Thoracic aorta (tissue), 2 donors: ENCODE measurements at regions not wholly inside any gene's neighbourhood (a gene's known extent, or its start where the extent isn't known, plus 50 kb on each side); places are given as distances from the start of the nearest gene placed in this dataset.

Source experiments
- ATAC-seq: fragments of 150-250 bp; one replicate; pipeline ENCODE4 v1.8.0; 2017; ENCODE audit warnings: low read depth; ENCODE audit not compliant: insufficient number of reproducible peaks, low FRiP score
- DNase-seq: peaks from one replicate; pipeline ENCODE4 v3.0.0-alpha.2; 2020; ENCODE audit warnings: low spot score
- H3K27ac ChIP-seq, 2 donors: fragments of 200-600 bp; sonication (generic); 1 replicate in 1 of 2; 2 replicates in 1 of 2; pipeline ENCODE4 v1.5.1; 2016; ENCODE audit warnings: mild to moderate bottlenecking in 2 of 2, moderate library complexity in 2 of 2
- H3K27me3 ChIP-seq: fragments of 200-600 bp; sonication (generic); replicated peaks from 2 replicates; pipeline ENCODE4 v1.6.0; 2016; ENCODE audit warnings: mild to moderate bottlenecking; ENCODE audit not compliant: insufficient read depth
- H3K36me3 ChIP-seq: fragments of 200-600 bp; sonication (generic); one replicate; pipeline ENCODE4 v1.5.1; 2016
- H3K4me1 ChIP-seq, 2 donors: fragments of 200-600 bp; sonication (generic); 1 replicate in 1 of 2; 2 replicates in 1 of 2; pipeline versions ENCODE4 v1.5.1 to v1.6.0; 2016; ENCODE audit warnings: low read depth in 2 of 2, mild to moderate bottlenecking in 1 of 2; ENCODE audit not compliant: control insufficient read depth in 1 of 2
- H3K4me3 ChIP-seq: fragments of 200-600 bp; sonication (generic); 2 replicates; pipeline ENCODE4 v1.5.1; 2016; ENCODE audit warnings: mild to moderate bottlenecking
- H3K9me3 ChIP-seq: fragments of 200-600 bp; sonication (generic); 2 replicates; pipeline ENCODE4 v1.5.1; 2016
- TF ChIP-seq, protein P1 (sequence below): fragments of 200-600 bp; sonication (generic); IDR thresholded peaks from one replicate; pipeline ENCODE4 v1.5.1; 2019; ENCODE audit warnings: antibody characterized with exemption

GRCh38 chr5:54668096-54668495 is 150.5 kb downstream of the SNX18 start:
- H3K4me1 ChIP-seq, result peaks cover 31 to 60% of the 10 kb centered on the region in 2 donors
- H3K27ac ChIP-seq, result peak overlapping the region; percentile 48 to 67
- no peak for DNase-seq
- no peaks in the 10 kb centered on the region for H3K27me3 ChIP-seq
- TF ChIP-seq, protein P1, sequence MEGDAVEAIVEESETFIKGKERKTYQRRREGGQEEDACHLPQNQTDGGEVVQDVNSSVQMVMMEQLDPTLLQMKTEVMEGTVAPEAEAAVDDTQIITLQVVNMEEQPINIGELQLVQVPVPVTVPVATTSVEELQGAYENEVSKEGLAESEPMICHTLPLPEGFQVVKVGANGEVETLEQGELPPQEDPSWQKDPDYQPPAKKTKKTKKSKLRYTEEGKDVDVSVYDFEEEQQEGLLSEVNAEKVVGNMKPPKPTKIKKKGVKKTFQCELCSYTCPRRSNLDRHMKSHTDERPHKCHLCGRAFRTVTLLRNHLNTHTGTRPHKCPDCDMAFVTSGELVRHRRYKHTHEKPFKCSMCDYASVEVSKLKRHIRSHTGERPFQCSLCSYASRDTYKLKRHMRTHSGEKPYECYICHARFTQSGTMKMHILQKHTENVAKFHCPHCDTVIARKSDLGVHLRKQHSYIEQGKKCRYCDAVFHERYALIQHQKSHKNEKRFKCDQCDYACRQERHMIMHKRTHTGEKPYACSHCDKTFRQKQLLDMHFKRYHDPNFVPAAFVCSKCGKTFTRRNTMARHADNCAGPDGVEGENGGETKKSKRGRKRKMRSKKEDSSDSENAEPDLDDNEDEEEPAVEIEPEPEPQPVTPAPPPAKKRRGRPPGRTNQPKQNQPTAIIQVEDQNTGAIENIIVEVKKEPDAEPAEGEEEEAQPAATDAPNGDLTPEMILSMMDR, result no peak
- no peaks in the 10 kb centered on the region for H3K36me3 ChIP-seq
- H3K4me3 ChIP-seq, result no peak overlapping the region
- no peak for ATAC-seq
- H3K9me3 ChIP-seq, result no peaks in the 10 kb centered on the region

DNA sequence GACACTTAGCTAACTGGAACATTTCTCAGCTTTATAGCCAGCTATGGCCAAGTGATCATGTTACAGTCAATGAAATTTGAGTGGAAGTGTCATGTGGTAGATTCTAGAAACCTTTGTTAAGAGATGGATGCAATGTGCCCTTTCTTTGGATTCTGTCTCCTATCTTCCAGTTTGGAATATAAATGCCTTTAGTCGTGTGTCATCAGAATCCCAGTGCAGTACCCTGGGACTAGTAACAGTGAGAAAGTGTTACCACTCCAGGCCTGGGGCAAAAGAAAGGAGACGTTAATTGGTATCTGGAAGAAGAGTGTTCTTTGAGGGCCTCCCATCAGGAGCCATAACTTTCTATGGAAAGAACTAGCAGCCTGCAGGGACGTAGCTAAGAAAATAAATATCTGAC is 149.6 kb downstream of the SNX18 start:
- DNase-seq (no peak), ATAC-seq (no peak)
- TF ChIP-seq, protein P1, result no peak
- H3K9me3 ChIP-seq, result no peaks in the 10 kb centered on the region
- no peak overlapping the region for H3K4me3 ChIP-seq
- H3K27me3 ChIP-seq, result no peaks in the 10 kb centered on the region
- H3K36me3 ChIP-seq, result no peaks in the 10 kb centered on the region
- H3K27ac ChIP-seq, result no peak overlapping the region
- peaks cover 31 to 67% of the 10 kb centered on the region in 2 donors for H3K4me1 ChIP-seq

- H3K36me3 ChIP-seq, result no peaks in the 10 kb centered on the region
- ATAC-seq (peak; percentile 87), DNase-seq (no peak)
- no peaks in the 10 kb centered on the region for H3K27me3 ChIP-seq
- H3K4me3 ChIP-seq, result peak overlapping the region; percentile 18
- TF ChIP-seq, protein P1, result no peak
- peak overlapping the region; percentile 75 to 78 for H3K27ac ChIP-seq
- peaks cover 22 to 61% of the 10 kb centered on the region in 2 donors for H3K4me1 ChIP-seq
- H3K9me3 ChIP-seq, result no peaks in the 10 kb centered on the region
Measured at GRCh38 chr5:54663866-54664265, 146.3 kb downstream of the SNX18 start.

DNA sequence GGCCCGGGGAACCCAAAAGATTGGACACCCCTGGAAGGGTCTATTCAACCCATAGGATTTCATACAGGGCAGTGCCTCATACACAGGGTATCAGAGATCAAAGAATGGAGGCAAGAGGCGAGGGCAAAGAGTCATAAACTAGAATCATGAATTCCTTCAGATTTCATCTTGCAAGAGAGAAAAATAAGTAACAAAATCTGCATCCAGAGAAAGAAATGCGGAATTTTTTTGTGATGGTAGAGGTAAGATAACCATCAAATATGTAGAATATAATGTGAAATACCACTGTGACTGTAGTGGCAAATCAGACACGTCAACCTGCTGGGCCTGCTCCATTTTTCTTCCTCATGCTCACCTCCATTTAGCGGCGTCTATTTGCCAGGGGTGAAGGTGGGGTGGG is 143.6 kb downstream of the SNX18 start:
- Histone ChIP-seq H3K9me3 (no peaks in the 10 kb centered on the region), H3K4me1 (peaks cover 28 to 84% of the 10 kb centered on the region in 2 donors), H3K4me3 (no peak overlapping the region), H3K36me3 (no peaks in the 10 kb centered on the region), H3K27ac (no peak overlapping the region), H3K27me3 (no peaks in the 10 kb centered on the region)
- DNase-seq (no peak), ATAC-seq (no peak)
- TF ChIP-seq, protein P1, result no peak

- DNase-seq (peak; percentile 49), ATAC-seq (peak; percentile 58)
- Histone ChIP-seq H3K4me3 (peak overlapping the region; percentile 47), H3K4me1 (peaks cover 30 to 86% of the 10 kb centered on the region in 2 donors), H3K27ac (peak overlapping the region; percentile 83 to 90), H3K36me3 (no peaks in the 10 kb centered on the region), H3K27me3 (no peaks in the 10 kb centered on the region), H3K9me3 (no peaks in the 10 kb centered on the region)
- TF ChIP-seq, protein P1, result no peak
Measured at GRCh38 chr5:54659700-54660131, 142.2 kb downstream of the SNX18 start.
